Karpas-422 (cell line): ENCODE measurements at regions not wholly inside any gene's neighbourhood (a gene's known extent, or its start where the extent isn't known, plus 50 kb on each side); places are given as distances from the start of the nearest gene placed in this dataset.

Experiments
- DNase-seq: peaks from one replicate; pipeline ENCODE4 v3.0.0-alpha.2; 2015
- H2AFZ ChIP-seq: fragments of 200-600 bp; sonication (generic); 2 replicates; pipeline ENCODE4 v1.6.1; 2014; ENCODE audit warnings: antibody characterized with exemption, low read length, mixed read lengths
- H3K27ac ChIP-seq: fragments of 200-600 bp; sonication (generic); 2 replicates; pipeline ENCODE4 v1.5.1; 2014; ENCODE audit warnings: mild to moderate bottlenecking, low read length, moderate library complexity
- H3K27me3 ChIP-seq: fragments of 200-600 bp; sonication (generic); 2 replicates; pipeline ENCODE4 v1.6.1; 2014; ENCODE audit warnings: low read length, mixed read lengths
- H3K36me3 ChIP-seq: fragments of 200-600 bp; sonication (generic); 2 replicates; pipeline ENCODE4 v1.6.1; 2014; ENCODE audit warnings: low read length, mixed read lengths; ENCODE audit not compliant: insufficient read depth
- H3K4me1 ChIP-seq: fragments of 200-600 bp; sonication (generic); 2 replicates; pipeline ENCODE4 v1.6.1; 2014; ENCODE audit warnings: mild to moderate bottlenecking, low read length, mixed read lengths
- H3K4me2 ChIP-seq: fragments of 200-600 bp; sonication (generic); 2 replicates; pipeline ENCODE4 v1.6.1; 2014; ENCODE audit warnings: low read length, low read depth, mild to moderate bottlenecking; ENCODE audit not compliant: poor library complexity, severe bottlenecking
- H3K4me3 ChIP-seq: fragments of 200-600 bp; sonication (generic); 2 replicates; pipeline ENCODE4 v1.5.1; 2014; ENCODE audit warnings: mild to moderate bottlenecking, antibody characterized with exemption, low read length, mixed read lengths
- H3K79me2 ChIP-seq: fragments of 200-600 bp; sonication (generic); 2 replicates; pipeline ENCODE4 v1.6.1; 2014; ENCODE audit warnings: mild to moderate bottlenecking, low read length, mixed read lengths
- H3K9ac ChIP-seq: fragments of 200-600 bp; sonication (generic); 2 replicates; pipeline ENCODE4 v1.6.0; 2014; ENCODE audit warnings: low read length
- H3K9me2 ChIP-seq: fragments of 200-600 bp; sonication (generic), shearing (Covaris generic); replicated peaks from 2 replicates; pipeline ENCODE4 v1.6.0; 2014; ENCODE audit warnings: mild to moderate bottlenecking, low read length, moderate library complexity; ENCODE audit not compliant: insufficient read depth
- H3K9me3 ChIP-seq: fragments of 300-700, 200-600 bp; sonication (generic); 2 replicates; pipeline ENCODE4 v1.6.1; 2014; ENCODE audit warnings: low read length, mixed read lengths
- H4K20me1 ChIP-seq: fragments of 200-600 bp; sonication (generic); 2 replicates; pipeline ENCODE4 v1.6.1; 2014; ENCODE audit warnings: mild to moderate bottlenecking, antibody characterized with exemption, low read length, low read depth; ENCODE audit not compliant: insufficient read depth

DNA sequence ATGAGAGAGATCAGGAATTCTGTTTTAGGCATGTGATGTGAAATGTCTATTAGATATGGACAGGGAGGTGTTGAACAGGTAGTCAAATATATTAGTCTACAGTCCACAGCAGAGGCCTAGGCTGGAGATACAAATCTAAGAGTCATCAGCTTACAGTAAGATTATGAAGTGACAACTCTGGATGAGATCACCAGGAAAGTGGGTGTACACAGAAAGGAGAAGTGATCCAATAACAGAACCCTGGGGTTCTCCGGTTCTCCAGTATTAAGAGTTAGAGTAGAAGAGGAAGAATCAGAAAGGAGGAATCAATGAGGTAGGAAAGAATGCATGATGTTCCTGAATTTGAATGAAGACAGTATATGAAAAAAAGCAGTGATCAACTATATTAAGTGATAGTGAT is 362.3 kb downstream of the FIGN start:
- Histone ChIP-seq H3K27me3 (no peaks in the 10 kb centered on the region), H3K79me2 (no peaks in the 10 kb centered on the region), H3K4me2 (no peak overlapping the region), H3K36me3 (no peaks in the 10 kb centered on the region), H2AFZ (no peak overlapping the region), H3K4me1 (no peaks in the 10 kb centered on the region), H4K20me1 (no peaks in the 10 kb centered on the region), H3K4me3 (no peak overlapping the region), H3K9ac (no peak overlapping the region), H3K9me2 (no peaks in the 10 kb centered on the region), H3K9me3 (no peaks in the 10 kb centered on the region), H3K27ac (no peak overlapping the region)
- DNase-seq: no peak

DNA sequence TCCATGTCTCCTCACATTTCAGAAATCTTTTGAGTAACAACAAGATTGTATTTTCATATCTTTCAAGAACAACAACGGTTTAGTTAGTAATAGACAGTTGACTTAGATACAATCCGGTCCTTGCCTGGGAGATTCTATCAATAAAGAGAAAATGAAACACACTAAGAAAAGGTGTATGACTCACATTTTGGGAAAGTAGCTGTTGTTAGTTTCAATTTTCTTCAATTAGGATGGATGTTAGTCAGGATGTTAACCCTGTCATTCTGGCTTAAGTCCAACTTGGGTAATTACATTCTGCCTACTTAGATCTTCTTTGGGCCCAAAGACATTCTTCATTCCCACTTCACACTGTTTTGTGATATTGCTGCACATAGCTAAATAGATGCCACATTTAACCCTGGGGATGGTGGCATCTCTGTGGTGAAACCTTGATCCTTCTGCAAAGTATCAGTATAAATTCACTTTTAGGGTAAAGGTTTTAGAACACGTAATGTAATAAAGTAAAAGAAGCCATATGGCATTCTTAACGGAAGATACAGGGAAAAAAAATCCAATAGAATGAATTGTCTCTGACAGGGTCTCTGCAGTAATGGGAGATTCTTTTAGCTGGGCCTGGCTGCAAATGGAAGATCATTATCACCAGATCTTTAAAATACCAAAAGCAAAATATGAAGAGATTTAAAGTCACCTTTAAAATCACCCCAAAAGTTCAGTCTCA is 365.5 kb downstream of the FIGN start:
- no peak overlapping the region for H3K4me3 ChIP-seq
- no peaks in the 10 kb centered on the region for H3K27me3 ChIP-seq
- H3K9me2 ChIP-seq: no peaks in the 10 kb centered on the region
- no peak overlapping the region for H3K9ac ChIP-seq
- DNase-seq: no peak
- no peak overlapping the region for H3K27ac ChIP-seq
- no peaks in the 10 kb centered on the region for H3K4me1 ChIP-seq
- no peaks in the 10 kb centered on the region for H3K36me3 ChIP-seq
- no peaks in the 10 kb centered on the region for H3K9me3 ChIP-seq
- no peaks in the 10 kb centered on the region for H4K20me1 ChIP-seq
- H2AFZ ChIP-seq: no peak overlapping the region
- no peak overlapping the region for H3K4me2 ChIP-seq
- H3K79me2 ChIP-seq: no peaks in the 10 kb centered on the region

DNA sequence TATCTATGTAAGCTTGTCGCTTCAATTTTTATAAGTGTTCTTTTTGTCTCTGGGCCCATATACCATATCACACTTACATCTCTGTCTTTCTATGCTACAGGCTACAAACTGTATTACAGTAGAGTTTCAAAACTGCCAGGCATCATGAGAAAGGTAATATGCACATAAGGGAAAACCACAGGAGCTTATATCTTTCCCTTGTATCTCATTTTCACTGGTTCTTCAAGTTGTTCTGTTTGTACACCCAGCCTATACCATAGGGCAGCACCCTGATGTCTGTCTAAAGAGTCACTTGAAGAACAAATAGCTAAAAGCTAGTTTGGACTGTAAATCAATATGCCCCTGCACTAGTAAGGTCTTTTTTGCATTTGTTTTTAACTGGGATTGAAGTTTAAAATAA is 366.7 kb downstream of the FIGN start:
- Histone ChIP-seq H2AFZ (no peak overlapping the region), H3K27me3 (no peaks in the 10 kb centered on the region), H3K4me1 (no peaks in the 10 kb centered on the region), H3K79me2 (no peaks in the 10 kb centered on the region), H4K20me1 (no peaks in the 10 kb centered on the region), H3K9me2 (no peaks in the 10 kb centered on the region), H3K9me3 (no peaks in the 10 kb centered on the region; the same call in 1 of the 2 replicates), H3K4me2 (no peak overlapping the region), H3K36me3 (no peaks in the 10 kb centered on the region), H3K4me3 (no peak overlapping the region), H3K9ac (no peak overlapping the region), H3K27ac (no peak overlapping the region)
- no peak for DNase-seq

DNA sequence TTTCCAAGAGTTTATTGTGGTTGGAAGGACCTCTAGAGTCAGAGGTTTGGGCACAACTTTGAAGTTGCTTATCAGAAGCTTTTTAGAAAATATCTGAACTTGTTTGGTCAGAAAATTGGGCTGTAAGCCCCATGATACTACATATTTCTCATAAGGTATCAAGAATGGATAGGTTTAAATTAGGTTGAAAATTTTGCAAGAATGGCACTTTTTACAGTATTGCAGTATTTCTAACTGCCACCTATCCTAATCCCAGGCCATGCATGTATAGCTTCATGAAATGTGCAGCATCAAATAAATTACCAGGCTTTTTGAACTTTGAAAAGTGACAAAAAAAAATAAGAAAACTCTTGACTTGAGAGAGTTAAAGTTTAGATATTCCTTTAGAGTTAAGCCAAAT is 367.2 kb downstream of the FIGN start:
- Histone ChIP-seq H3K79me2 (no peaks in the 10 kb centered on the region), H3K27me3 (no peaks in the 10 kb centered on the region), H2AFZ (no peak overlapping the region), H3K9me3 (no peaks in the 10 kb centered on the region; the same call in 1 of the 2 replicates), H4K20me1 (no peaks in the 10 kb centered on the region), H3K4me1 (no peaks in the 10 kb centered on the region), H3K4me2 (no peak overlapping the region), H3K9me2 (no peaks in the 10 kb centered on the region), H3K9ac (no peak overlapping the region), H3K36me3 (no peaks in the 10 kb centered on the region), H3K4me3 (no peak overlapping the region), H3K27ac (no peak overlapping the region)
- DNase-seq: no peak

DNA sequence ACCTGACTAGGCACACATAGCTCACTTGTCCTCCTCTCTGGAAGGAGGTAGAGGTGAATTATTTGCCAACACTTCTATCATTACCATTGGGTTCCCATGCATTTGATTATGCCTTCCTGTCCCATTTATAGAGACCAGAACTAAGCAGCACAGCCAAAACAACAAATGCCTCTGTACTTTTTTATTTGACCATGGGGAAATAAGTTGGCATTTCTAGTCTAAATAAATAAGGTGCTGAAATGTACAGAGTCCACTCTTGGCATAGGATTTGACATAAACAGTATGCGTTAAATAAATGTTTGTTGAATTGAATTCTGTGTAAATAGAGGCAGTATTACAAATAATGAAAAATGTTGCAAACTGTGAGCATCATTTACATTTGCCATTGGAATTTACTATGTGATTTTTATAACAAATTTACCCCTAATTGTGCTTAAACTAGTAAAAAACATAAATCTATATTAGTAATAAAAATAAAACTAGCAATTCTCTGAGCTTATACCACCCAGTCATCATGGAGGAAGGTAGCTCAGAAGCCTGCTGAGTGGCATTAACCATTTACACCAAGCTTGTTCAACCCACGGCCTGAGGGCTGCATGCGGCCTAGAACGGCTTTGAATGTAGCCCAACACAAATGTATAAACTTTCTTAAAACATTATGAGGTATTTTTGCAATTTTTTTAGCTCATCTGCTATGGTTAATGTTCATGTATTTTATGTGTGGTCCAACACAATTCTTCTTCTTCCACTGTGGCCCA is 367.8 kb downstream of the FIGN start:
- no peaks in the 10 kb centered on the region for H3K4me1 ChIP-seq
- no peaks in the 10 kb centered on the region for H3K9me2 ChIP-seq
- no peak overlapping the region for H3K9ac ChIP-seq
- no peaks in the 10 kb centered on the region for H4K20me1 ChIP-seq
- no peak overlapping the region for H3K4me3 ChIP-seq
- H3K27me3 ChIP-seq: no peaks in the 10 kb centered on the region
- H2AFZ ChIP-seq: no peak overlapping the region
- no peak for DNase-seq
- no peaks in the 10 kb centered on the region for H3K79me2 ChIP-seq
- no peak overlapping the region for H3K27ac ChIP-seq
- H3K4me2 ChIP-seq: no peak overlapping the region
- H3K9me3 ChIP-seq: no peaks in the 10 kb centered on the region; the same call in 1 of the 2 replicates
- H3K36me3 ChIP-seq: no peaks in the 10 kb centered on the region

DNA sequence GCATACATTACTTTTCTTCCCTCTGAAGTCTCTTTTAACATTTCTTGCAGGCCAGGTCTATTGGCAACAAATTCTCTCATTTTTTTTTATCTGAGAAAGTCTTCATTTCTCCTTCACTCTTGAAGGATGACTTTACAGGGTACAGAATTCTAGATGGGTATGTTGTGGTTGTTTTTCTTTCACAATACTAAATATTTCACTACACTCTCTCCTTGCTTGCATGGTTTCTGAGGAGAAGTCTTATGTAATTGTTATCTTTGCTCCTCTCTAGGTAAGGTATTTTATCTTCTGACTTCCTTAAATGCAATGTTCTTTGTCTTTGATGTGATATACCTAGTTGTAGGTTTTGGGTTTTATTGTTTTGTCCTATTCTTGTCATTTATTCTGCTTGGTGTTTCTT is 371.1 kb downstream of the FIGN start:
- no peak for DNase-seq
- no peak overlapping the region for H3K27ac ChIP-seq
- H3K4me2 ChIP-seq: no peak overlapping the region
- no peaks in the 10 kb centered on the region for H3K79me2 ChIP-seq
- H3K4me3 ChIP-seq: no peak overlapping the region
- H3K27me3 ChIP-seq: no peaks in the 10 kb centered on the region
- peaks cover 4% of the 10 kb centered on the region for H3K9me3 ChIP-seq
- no peaks in the 10 kb centered on the region for H4K20me1 ChIP-seq
- no peak overlapping the region for H3K9ac ChIP-seq
- H3K4me1 ChIP-seq: no peaks in the 10 kb centered on the region
- H3K36me3 ChIP-seq: no peaks in the 10 kb centered on the region
- no peaks in the 10 kb centered on the region for H3K9me2 ChIP-seq
- no peak overlapping the region for H2AFZ ChIP-seq

DNA sequence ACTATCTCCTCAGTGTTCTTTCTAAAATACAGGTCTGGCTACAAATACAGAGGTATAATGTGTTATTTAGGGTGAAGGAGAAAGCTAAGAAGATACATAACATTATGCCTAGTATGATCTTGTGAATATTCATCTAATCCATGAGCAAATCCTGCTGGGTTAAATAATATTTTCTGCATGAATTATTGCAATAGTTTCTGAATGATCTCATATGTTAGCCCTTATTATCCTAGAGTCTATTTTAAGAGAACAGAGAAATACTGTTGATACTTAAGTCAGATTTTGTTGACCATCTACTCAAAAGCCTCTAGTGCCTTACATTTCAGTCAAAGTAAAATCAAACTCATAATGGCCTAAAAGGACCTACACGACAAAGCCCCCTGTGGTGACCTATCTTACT is 382.3 kb downstream of the FIGN start:
- H3K27me3 ChIP-seq: no peaks in the 10 kb centered on the region
- H3K4me2 ChIP-seq: no peak overlapping the region
- no peaks in the 10 kb centered on the region for H3K4me1 ChIP-seq
- no peak overlapping the region for H3K27ac ChIP-seq
- H3K79me2 ChIP-seq: no peaks in the 10 kb centered on the region
- no peak overlapping the region for H2AFZ ChIP-seq
- no peak for DNase-seq
- H3K4me3 ChIP-seq: no peak overlapping the region
- H4K20me1 ChIP-seq: no peaks in the 10 kb centered on the region
- no peak overlapping the region for H3K9ac ChIP-seq
- no peaks in the 10 kb centered on the region for H3K36me3 ChIP-seq
- H3K9me3 ChIP-seq: no peaks in the 10 kb centered on the region
- 0 out of 2 replicates have a peak, but pooled peaks cover 4% of the 10 kb centered on the region for H3K9me2 ChIP-seq

DNA sequence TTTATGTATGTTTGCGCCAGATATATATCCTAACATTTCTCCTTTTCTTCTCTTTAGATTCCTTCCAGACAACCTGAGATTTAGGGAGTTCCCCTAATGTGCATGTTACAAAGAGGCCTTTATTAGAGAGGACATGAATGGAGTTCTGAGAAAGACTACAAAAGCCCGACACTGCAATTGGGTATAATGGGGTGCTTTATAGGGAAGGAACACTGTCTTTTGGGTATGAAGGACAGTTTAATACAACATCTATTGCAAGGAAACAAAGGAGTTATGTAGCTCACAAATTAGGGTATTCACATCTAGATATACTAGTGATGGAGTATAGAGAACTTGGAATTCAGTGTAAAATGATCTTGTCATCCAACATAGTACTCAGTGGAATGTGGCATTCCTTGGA is 383.8 kb downstream of the FIGN start:
- Histone ChIP-seq H3K4me1 (no peaks in the 10 kb centered on the region), H3K9me3 (no peaks in the 10 kb centered on the region), H3K4me3 (no peak overlapping the region), H3K27ac (no peak overlapping the region), H3K36me3 (no peaks in the 10 kb centered on the region), H3K9ac (no peak overlapping the region), H3K4me2 (no peak overlapping the region), H3K9me2 (no peaks in the 10 kb centered on the region), H2AFZ (no peak overlapping the region), H3K79me2 (no peaks in the 10 kb centered on the region), H3K27me3 (no peaks in the 10 kb centered on the region), H4K20me1 (no peaks in the 10 kb centered on the region)
- no peak for DNase-seq
